ENCODE measurements at regions not wholly inside any gene's neighbourhood (a gene's known extent, or its start where the extent isn't known, plus 50 kb on each side); places are given as distances from the start of the nearest gene placed in this dataset.
A peak's percentile ranks its signal among the peaks of the same experiment; 100 is the strongest.

- no peak for TF ChIP-seq CTCF (IDR thresholded peaks at IDR 0.05)
- no peak for TF ChIP-seq EP300 (IDR thresholded peaks at IDR 0.05)
- TF ChIP-seq POLR2A (IDR thresholded peaks at IDR 0.05) = no peak
- no peak overlapping the region for H3K4me3 ChIP-seq
- WGBS, 2 donors = 80 to 94% methylated on average over 8 of the region's 8 CpGs
- H3K9me3 ChIP-seq = peaks cover 0 to 5% (median 0%) of the 10 kb centered on the region in 4 donors
- no peak overlapping the region for H3K27ac ChIP-seq
- H3K36me3 ChIP-seq = no peaks in the 10 kb centered on the region
- no peaks in the 10 kb centered on the region for H3K27me3 ChIP-seq
- H3K4me1 ChIP-seq = peaks cover 0 to 37% (median 21%) of the 10 kb centered on the region in 4 donors
- DNase-seq (ENCODE audit: low spot score in 2 of 2) = no peak
Observed at GRCh38 chr1:59017501-59018231, 233.8 kb upstream of the JUN start.

DNA sequence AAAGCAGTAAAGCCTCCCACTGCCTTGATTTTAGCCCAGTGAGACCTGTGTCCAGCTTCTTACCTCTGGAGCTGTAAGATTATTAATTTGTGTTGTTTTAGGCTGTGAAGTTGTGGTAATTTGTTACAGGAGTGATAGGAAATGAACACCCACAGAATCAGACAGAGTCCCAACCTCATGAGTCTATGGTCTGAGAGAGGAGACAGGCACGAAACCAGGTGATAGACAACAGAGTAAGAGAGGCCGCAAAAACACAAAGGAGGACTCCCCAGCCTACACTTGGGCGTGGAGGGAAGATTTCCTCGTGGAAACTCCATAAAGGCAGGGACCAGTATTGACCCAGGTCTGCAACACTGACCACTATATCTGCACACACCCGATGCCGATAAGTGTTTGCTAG, 234.6 kb upstream of the JUN start:
- H3K4me1 ChIP-seq = peaks cover 0 to 29% (median 14%) of the 10 kb centered on the region in 4 donors
- peaks cover 0 to 5% (median 0%) of the 10 kb centered on the region in 4 donors for H3K9me3 ChIP-seq
- H3K27me3 ChIP-seq = no peaks in the 10 kb centered on the region
- no peaks in the 10 kb centered on the region for H3K36me3 ChIP-seq
- no peak overlapping the region for H3K27ac ChIP-seq
- 82 to 96% methylated on average over 6 of the region's 6 CpGs for WGBS, 2 donors
- H3K4me3 ChIP-seq = no peak overlapping the region
- no peak for DNase-seq (ENCODE audit: low spot score in 2 of 2)
- no peak for TF ChIP-seq POLR2A (IDR thresholded peaks at IDR 0.05)
- TF ChIP-seq CTCF (IDR thresholded peaks at IDR 0.05) = no peak
- no peak for TF ChIP-seq EP300 (IDR thresholded peaks at IDR 0.05)

- Histone ChIP-seq H3K27me3 (no peaks in the 10 kb centered on the region), H3K27ac (no peak overlapping the region), H3K4me3 (no peak overlapping the region), H3K4me1 (peaks cover 0 to 25% (median 11%) of the 10 kb centered on the region in 4 donors), H3K9me3 (peaks cover 0 to 5% (median 0%) of the 10 kb centered on the region in 4 donors), H3K36me3 (no peaks in the 10 kb centered on the region)
- TF ChIP-seq EP300 (IDR thresholded peaks at IDR 0.05) (no peak), CTCF (IDR thresholded peaks at IDR 0.05) (no peak), POLR2A (IDR thresholded peaks at IDR 0.05) (no peak)
- no peak for DNase-seq (ENCODE audit: low spot score in 2 of 2)
- WGBS, 2 donors = 80 to 92% methylated on average over 7 of the region's 7 CpGs
Observed at GRCh38 chr1:59018860-59019259, 235.0 kb upstream of the JUN start.

DNA sequence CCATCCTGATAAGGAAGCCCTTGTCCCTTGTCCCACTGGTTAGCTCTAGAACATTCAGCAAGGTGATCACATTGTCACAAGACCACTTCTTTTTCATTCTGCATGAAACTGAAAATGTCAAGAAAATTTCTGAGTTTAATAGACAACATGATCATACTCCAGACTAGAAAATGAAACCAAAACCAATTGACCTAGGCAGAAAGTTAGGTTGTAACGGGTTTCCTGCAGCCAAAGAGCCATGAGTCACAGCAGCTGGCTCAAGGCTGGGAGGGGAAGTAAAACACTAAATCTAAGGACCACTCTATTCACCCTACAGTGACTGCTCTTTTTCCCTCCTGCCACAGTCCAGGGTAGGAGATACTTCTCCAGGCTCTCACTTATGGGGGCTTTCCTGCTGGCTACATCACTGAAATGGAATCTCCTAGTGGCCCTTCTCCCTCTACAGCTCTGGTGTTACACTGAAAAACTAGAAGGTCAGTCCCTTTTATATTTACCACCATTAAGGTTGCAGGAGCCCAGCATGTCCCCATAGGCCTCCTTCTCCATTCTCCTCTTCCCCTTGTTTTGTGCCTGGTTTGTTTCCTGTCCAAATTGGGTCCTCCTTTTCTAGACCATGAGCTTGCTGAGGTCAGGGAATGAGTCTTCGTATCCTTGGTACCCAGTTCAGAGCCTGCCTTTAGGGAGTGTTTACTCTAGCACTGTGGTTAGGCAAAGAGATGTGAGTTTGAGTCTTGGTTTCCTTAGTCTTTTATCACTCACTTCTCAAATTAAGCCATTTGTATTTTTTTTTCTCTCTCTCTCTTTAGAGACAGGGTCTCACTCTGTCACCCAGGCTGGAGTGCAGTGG, 236.5 kb upstream of the JUN start:
- H3K4me3 ChIP-seq = peak overlapping the region in 3 of 4 donors; percentile 3 to 42 (median 26)
- no peaks in the 10 kb centered on the region for H3K36me3 ChIP-seq
- peaks cover 0 to 5% (median 0%) of the 10 kb centered on the region in 4 donors for H3K9me3 ChIP-seq
- H3K4me1 ChIP-seq = peaks cover 0 to 17% (median 8%) of the 10 kb centered on the region in 4 donors
- WGBS, 2 donors = 43 to 45% methylated on average over 2 of the region's 2 CpGs
- H3K27me3 ChIP-seq = no peaks in the 10 kb centered on the region
- TF ChIP-seq EP300 (IDR thresholded peaks at IDR 0.05) (peak in 1 of 2 donors; percentile 71), POLR2A (IDR thresholded peaks at IDR 0.05) (no peak)
- DNase-seq (ENCODE audit: low spot score in 2 of 2) = peak in 1 of 2 donors; percentile 51
- H3K27ac ChIP-seq = peak overlapping the region; percentile 15 to 87 (median 80)

DNA sequence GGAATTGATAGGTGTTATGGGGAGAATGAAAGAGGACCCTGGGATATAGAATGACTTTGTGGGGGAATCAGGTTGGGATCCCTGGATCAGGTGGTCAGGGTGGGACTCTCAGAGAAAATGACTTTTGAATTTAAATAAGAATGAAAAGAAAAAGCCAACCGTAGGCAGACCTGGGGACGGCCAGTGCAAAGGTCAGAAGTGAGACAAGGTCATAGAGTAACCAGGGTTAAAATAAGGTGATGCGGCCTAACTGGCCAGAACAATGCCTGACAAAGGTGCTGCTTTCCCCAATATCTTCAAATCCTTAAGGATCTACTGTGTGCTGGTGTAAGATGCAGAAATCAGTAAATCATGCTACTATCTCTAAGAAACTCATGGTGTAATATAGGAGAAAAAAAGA, 238.4 kb upstream of the JUN start:
- Histone ChIP-seq H3K36me3 (no peaks in the 10 kb centered on the region), H3K4me1 (peaks cover 0 to 17% (median 8%) of the 10 kb centered on the region in 4 donors), H3K9me3 (peaks cover 0 to 5% (median 0%) of the 10 kb centered on the region in 4 donors), H3K4me3 (no peak overlapping the region), H3K27ac (no peak overlapping the region), H3K27me3 (no peaks in the 10 kb centered on the region)
- WGBS, 2 donors = 89 to 92% methylated on average over 3 of the region's 3 CpGs
- no peak for TF ChIP-seq POLR2A (IDR thresholded peaks at IDR 0.05)
- TF ChIP-seq EP300 (IDR thresholded peaks at IDR 0.05) = no peak
- TF ChIP-seq CTCF (IDR thresholded peaks at IDR 0.05) = no peak
- DNase-seq (ENCODE audit: low spot score in 2 of 2) = no peak

Data from tibial nerve (tissue), 4 donors.